ENCODE measurements at regions not wholly inside any gene's neighbourhood (a gene's known extent, or its start where the extent isn't known, plus 50 kb on each side); places are given as distances from the start of the nearest gene placed in this dataset.

DNA sequence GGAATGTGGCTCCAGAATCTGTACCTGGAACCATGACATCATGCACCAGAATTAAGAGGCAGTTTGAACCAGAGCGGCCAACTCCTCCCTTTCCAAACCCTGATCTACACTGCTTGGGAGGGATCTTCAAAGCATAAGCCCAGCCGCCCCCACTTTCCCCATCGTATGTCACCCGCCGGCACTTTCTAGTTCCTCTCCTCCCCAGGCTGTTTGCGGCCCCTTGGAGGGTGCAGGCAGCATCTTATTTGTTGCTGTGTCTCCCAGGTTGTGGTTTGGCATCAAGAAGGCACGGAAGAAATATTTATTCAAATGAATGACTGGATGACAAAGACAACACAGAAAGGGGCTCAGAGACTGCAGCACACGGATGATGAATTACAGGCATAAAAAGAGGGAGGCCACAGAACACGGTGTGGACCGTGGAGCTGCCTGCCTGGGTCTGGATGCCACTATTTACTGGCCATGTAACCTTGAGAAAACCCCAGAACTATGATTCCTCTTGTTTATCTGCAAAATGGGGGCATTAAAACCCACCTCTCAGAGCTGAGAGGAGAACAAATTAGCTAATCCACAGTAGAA lies 305.8 kb downstream of the EIPR1 start:
- no peak for DNase-seq (ENCODE audit: extremely low read depth in 1 of 2, low read depth in 1 of 2)

DNA sequence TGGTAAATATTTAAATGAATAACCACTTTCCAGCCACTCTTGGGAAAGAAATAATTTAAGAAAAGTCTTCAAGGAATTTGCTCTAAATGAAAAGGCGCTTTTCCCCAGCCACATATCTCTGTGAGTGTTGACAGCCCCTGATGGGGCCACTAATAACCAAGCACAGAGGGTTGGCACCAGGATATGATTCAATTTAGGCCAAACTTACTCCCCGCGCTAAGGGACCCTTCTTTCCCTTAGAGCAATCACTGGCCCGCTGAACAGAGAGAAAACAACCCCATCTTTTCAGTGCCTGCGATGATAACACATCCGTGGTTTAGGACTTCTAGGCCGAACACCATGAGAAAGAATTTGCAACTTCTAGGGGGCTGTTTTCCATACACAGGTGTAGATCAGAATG lies 310.8 kb downstream of the EIPR1 start:
- DNase-seq (ENCODE audit: extremely low read depth in 1 of 2, low read depth in 1 of 2), result no peak

DNA sequence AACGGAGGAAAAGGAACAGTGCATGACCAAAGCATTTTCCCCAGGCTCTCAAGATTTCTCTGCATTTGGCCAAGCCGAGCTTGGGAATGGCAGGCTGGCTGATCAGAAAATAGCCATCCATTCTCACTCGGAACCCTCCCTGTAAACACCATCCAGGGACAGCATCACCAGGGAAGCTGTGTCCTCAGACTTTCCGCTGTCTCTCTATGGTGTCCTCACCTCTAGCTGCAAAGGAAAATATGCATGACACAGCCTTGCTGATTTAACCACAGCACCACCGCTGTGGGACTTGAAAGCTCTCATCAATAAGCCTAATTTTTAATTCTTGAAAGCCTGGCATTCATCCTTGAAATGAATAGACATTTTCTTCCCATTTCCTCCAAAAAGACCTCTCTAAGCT lies 311.7 kb downstream of the EIPR1 start:
- no peak for DNase-seq (ENCODE audit: extremely low read depth in 1 of 2, low read depth in 1 of 2)

DNA sequence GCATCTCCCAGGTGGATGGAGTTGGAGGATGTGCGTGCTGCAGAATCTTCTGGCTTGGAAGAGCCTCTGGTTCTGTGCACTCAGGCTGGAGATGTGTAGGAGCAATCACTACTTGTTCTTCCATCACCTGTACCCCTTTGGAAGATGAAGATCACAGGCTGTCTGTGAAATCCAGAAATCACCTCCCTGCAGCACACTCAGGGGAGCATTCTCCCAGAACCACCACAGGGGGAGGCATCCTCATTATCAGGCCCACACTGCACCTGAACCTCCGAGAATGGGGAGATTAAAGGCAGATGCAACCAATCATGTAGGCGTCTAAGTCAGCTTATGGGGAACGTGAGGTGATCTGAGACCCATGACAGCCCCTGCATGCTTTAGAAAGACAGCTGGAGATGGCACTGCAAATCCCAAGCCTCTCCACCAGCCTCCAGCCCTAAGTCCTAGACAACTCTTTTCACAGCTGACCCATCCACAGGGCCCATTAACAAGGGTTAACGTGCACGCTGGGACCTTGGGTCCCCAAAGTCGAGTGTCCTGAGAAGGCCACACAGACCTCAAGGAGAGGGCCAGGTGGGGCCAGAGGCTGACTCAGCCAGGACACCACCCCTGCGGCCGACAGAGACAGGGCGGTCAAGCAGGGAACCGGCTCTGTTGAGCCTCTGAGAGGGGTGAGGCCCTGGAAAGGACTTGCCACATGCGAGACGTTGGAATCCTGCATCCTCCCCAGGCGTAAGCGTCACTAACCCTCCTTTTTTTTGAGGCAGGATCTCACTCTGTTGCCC lies 314.9 kb downstream of the EIPR1 start:
- no peak for DNase-seq (ENCODE audit: extremely low read depth in 1 of 2, low read depth in 1 of 2)

DNA sequence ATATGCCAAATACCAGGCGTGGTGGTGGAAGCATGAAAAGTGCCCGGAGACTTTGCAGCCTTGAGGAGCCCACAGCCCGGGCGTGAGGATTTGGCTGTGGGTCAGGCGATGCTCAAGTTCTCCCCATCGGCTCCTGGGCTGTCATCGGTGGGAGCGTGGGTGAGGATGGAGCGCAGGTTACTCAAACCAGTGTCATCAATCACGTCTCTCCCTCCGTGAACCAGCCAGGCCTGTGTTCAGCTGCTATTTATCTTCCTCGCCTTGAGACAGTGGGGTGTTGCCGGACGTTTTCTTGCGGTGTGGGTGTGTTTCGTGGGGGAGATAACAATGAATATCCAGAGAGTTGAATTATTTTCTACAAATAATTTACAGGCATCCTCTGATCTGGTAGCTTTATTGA lies 317.6 kb downstream of the EIPR1 start:
- DNase-seq (ENCODE audit: extremely low read depth in 1 of 2, low read depth in 1 of 2), result no peak

- DNase-seq (ENCODE audit: extremely low read depth in 1 of 2, low read depth in 1 of 2), result no peak
These were observed 318.3 kb downstream of the EIPR1 start for GRCh38 chr2:3059141-3059925.

DNA sequence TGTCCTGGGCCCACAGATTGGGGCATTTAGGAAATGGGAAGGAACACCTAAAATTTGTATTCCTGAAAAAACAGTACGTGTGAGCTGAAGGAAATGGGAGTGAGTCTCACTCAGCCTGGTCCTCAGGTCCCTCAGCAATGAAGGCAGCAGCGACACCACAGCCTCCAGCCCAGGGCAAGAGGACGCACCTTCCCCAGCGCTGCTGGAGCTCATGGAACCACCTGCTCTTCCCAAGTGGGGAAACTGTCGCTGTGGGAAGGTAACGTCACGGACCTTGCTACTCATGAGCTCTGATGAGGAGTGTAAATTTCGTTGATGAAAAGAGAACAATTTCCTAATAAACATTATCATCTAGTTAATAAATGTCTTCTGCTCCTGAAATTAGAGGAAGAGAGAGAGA lies 323.6 kb downstream of the EIPR1 start:
- no peak for DNase-seq (ENCODE audit: extremely low read depth in 1 of 2, low read depth in 1 of 2)

GRCh38 chr2:3051266-3051665 lies 326.4 kb downstream of the EIPR1 start:
- DNase-seq (ENCODE audit: extremely low read depth in 1 of 2, low read depth in 1 of 2), result no peak

- DNase-seq (ENCODE audit: extremely low read depth in 1 of 2, low read depth in 1 of 2), result no peak
These were observed 331.3 kb downstream of the EIPR1 start for GRCh38 chr2:3046170-3046865.

DNA sequence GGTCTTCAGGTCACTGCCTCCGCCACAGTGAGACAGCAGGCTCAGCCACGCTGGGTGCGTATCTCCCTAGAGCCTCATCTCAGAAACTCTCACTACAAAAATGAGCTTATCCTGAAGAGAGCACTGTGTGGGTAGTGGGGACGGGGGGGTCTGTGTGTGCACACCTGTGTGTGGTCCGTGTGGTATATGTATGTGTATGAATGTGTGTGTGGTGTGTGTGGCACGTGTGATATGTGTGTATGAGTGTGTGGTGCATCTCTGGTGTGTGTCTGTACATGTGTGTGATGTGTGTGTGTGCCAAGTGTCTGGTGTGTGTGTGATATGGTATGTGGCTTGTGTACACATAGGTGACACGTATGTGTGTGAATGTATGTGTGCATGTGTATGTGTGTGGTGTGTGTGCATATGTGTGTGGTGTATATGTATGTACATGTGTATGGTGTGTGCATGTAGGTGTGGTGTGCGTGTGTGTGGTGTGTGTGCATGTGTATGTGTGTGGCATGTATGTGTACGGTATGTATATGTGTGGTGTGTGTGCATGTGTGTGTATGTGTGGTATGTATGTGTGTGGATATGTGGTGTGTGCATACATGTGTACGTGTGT lies 332.2 kb downstream of the EIPR1 start:
- DNase-seq (ENCODE audit: extremely low read depth in 1 of 2, low read depth in 1 of 2), result no peak

DNA sequence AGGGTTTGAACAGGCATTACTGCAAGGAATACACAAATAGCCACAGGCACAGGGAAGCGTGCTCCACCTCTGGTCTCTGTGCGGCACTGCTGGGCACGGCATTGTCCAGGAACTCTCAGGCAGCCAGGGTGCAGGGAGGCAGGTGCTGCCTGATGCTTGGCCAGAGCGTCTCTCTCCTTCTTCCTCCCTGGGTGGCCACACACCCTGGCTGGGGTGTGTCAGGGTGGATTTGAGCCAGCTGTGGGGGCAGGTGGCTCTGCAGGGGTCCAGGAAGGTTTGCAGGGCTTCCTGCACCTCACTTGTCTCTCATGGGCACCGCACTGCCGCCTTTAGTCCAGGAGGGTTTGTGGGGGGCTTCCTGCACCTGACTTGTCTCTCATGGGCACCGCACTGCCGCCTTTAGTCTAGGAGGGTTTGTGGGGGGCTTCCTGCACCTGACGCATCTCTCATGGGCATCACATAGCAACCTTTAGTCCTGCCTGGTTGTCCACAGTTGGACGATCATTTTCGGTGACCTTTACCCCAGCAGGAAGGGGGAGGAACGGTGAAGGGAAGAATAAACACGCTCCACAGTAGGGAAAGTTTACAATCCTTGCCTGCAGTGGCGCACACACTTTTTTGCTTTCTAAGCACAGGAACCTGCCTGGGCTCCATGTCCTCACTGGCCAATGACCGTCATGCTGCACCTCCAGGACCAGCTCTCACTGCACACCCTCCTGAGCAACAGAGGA lies 332.9 kb downstream of the EIPR1 start:
- no peak for DNase-seq (ENCODE audit: extremely low read depth in 1 of 2, low read depth in 1 of 2)

DNA sequence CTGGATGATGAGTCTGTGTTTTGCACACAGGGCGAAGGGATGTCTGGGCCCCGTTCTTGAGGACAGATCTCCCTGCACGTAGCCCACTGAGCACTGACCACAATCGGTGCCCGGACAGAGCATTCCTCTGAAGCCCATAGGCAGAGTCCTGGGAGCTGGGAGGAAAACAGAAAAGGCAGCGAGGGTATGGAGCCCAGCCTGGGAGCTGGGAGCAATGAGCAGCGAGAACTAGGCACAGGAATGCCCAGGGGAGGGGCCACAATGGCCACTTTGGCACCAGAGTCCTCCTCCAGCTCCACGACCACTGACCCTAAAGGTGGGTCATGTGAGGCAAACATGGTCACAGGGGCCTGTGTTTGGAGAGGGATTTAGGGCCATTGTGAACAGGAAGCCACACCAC lies 333.9 kb downstream of the EIPR1 start:
- no peak for DNase-seq (ENCODE audit: extremely low read depth in 1 of 2, low read depth in 1 of 2)

DNA sequence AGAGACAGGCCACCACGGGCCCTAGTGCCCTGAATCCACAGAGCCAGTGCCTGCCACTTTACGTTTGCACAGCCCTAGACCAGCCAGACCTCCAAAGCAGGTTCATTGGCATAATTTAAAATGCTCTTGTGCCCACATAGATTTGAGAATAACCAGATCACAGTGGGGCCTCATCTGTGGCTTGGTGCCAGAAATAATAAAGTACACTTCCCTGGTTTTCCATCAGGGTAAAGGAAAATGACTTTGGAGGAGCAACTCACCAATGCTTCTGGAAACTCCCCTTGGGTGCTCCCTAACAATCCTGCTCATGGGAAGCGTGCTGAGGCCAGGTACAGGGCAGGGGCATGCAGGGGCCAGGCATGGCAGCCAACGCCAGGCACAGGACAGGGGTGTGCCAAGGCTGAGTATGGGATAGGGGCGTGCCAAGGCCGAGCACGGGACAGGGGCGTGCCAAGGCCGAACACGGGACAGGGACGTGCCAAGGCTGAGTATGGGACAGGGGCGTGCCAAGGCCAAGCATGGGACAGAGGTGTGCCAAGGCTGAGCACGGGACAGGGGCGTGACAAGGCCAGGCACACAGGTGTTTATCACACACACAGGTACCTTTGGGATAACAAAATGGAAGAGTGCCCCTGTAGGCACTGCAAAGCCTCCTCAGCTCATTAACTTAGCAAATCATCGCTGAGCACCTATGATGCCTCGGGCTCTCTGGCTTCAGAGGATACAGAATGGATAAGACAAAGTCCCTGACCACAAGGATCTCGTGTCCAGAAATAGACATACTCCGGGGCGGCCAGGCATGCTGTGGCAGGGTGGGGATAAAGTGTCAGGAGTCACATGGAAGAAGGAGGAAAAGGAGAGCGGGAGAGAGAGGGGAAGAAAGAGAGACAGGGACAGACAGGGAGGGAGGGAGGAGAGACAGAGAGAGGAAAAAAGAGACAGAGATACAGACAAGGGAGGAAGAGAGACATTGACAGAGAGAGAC lies 334.7 kb downstream of the EIPR1 start:
- no peak for DNase-seq (ENCODE audit: extremely low read depth in 1 of 2, low read depth in 1 of 2)

- no peak for DNase-seq (ENCODE audit: extremely low read depth in 1 of 2, low read depth in 1 of 2)
These were observed 335.6 kb downstream of the EIPR1 start for GRCh38 chr2:3041841-3042600.

DNA sequence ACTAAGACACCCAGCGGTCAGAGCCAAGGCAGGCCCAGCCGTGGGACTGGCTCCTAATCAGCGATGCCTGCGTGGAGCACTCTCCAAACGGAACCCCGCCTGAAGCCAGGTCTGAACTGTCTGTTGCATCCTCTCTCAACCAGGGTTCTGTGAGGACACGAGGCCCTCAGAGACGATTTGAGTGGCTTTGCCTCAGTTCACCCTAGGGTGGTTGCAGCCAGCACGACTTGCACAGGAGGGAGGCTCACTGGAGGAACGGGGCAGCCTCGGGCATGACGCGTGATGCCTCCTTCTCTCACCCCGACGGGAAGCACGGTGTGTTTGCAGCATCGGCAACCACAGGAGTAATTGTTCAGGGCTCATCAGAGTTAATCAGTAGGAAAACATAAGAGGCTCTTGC lies 336.4 kb downstream of the EIPR1 start:
- DNase-seq (ENCODE audit: extremely low read depth in 1 of 2, low read depth in 1 of 2), result no peak

DNA sequence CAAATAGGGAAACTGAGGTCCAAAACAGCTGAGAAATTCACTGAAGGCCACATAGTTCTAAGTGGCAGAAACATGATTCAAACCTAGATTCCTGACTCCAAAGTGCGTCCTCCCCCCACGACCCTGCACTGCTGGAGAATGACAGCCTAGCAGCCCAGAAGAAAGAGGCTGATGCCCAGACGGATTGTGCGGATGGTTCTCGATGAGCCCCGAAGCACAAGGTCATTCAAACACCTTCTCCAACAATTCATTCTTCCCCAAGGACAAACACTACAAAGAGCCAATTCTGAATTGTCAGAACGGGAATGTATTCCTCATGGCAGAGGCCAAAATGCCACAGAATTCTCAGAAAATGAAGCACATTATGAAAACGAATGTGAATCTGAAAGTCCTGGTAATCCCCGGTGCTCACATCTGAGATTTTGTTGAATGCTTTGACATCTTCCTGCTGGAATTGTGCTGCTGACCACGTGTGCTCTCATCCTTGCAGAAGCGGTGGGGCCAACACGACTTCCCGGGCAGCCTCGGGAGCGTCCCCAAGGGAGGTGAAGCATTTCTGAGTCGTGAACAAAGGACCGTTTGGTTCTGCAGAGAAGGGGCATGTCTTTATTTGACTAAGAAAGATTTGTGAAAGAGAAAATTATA lies 337.0 kb downstream of the EIPR1 start:
- DNase-seq (ENCODE audit: extremely low read depth in 1 of 2, low read depth in 1 of 2), result no peak

DNA sequence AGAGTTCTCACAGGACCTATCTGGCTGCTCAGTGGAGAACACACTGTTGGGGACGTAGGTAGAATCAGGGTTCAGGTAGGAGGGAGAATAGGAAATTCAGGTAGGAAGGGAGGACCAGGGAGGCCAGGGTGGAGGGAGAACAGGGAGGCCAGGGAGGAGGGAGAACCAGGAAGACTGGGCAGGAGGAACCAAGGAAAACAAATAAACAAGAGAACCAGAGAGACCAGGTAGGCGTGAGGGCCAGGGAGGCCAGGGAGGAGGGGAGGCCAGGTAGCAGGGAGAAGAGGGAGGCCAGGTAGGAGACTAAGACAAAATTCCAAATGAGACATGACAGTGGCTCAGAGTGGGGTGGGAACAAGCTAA lies 337.6 kb downstream of the EIPR1 start:
- no peak for DNase-seq (ENCODE audit: extremely low read depth in 1 of 2, low read depth in 1 of 2)

Measured in activated CD8-positive, alpha-beta memory T cell treated with anti-CD3 and anti-CD28 coated beads for 1 hour (primary cell).